IMR-90 (cell line): ENCODE measurements at regions not wholly inside any gene's neighbourhood (a gene's known extent, or its start where the extent isn't known, plus 50 kb on each side); places are given as distances from the start of the nearest gene placed in this dataset.

Experiments used
- ATAC-seq: fragments of 200-7000 bp; cut with Tn5 transposase; 2 replicates; pipeline ENCODE4 v1.9.1; 2020; ENCODE audit warnings: low read depth, mild to moderate bottlenecking, moderate library complexity
- BruUV-seq: library from RNA; stranded (reverse); fragments of 400-500 nt; replicated peaks from 2 replicates; lab custom pipeline; 2021; lab: Mats Ljungman, UMichigan
- CTCF ChIA-PET: fragments of 300-600 bp; formaldehyde crosslinking; extraction: SDS; loops from one replicate; lab custom pipeline; 2021; ENCODE audit warnings: antibody characterized with exemption; lab: Yijun Ruan, JAX
- POLR2A ChIA-PET: fragments of 300-600 bp; sonication (Branson Sonifier 250); formaldehyde crosslinking; loops from one replicate; lab custom pipeline; 2022; ENCODE audit warnings: antibody characterized with exemption; ENCODE audit not compliant: unreplicated experiment; lab: Charles Lee
- DNase-seq: peaks from one replicate; pipeline ENCODE4 v3.0.0; 2013
- H2AFZ ChIP-seq: replicated peaks from 2 replicates; pipeline ENCODE3; 2013; ENCODE audit warnings: low read length, mild to moderate bottlenecking; ENCODE audit not compliant: poor library complexity
- H2AK5ac ChIP-seq: 2 replicates; pipeline ENCODE4 v1.6.1; 2013; ENCODE audit warnings: low read depth, low read length, inconsistent platforms
- H2AK9ac ChIP-seq: replicated peaks from 2 replicates; pipeline ENCODE3; 2013; ENCODE audit warnings: mild to moderate bottlenecking, low read depth, low read length, moderate library complexity; ENCODE audit not compliant: poor library complexity
- H2BK120ac ChIP-seq: 2 replicates; pipeline ENCODE4 v1.6.1; 2013; ENCODE audit warnings: low read depth, low read length, inconsistent platforms
- H2BK15ac ChIP-seq: 3 replicates; pipeline ENCODE4 v1.6.1; 2013; ENCODE audit warnings: low read depth, low read length, inconsistent platforms
- H2BK20ac ChIP-seq: 2 replicates; pipeline ENCODE4 v1.6.1; 2013; ENCODE audit warnings: low read depth, mild to moderate bottlenecking, inconsistent platforms, low read length, moderate library complexity
- H2BK5ac ChIP-seq: 2 replicates; pipeline ENCODE4 v1.6.1; 2013; ENCODE audit warnings: mild to moderate bottlenecking, low read depth, low read length, inconsistent platforms; ENCODE audit not compliant: poor library complexity, severe bottlenecking
- H3K14ac ChIP-seq: replicated peaks from 2 replicates; pipeline ENCODE4 v1.6.1; 2013; ENCODE audit warnings: low read depth, low read length, inconsistent platforms
- H3K18ac ChIP-seq: 2 replicates; pipeline ENCODE4 v1.6.1; 2013; ENCODE audit warnings: low read depth, low read length, control low read depth
- H3K23ac ChIP-seq: 2 replicates; pipeline ENCODE4 v1.6.1; 2013; ENCODE audit warnings: low read depth, low read length, inconsistent platforms
- H3K27ac ChIP-seq: 2 replicates; pipeline ENCODE4 v1.5.1; 2013; ENCODE audit warnings: mild to moderate bottlenecking, control low read depth, low read length; ENCODE audit not compliant: insufficient read depth
- H3K27me3 ChIP-seq: 2 replicates; pipeline ENCODE4 v1.6.1; 2013; ENCODE audit warnings: low read length; ENCODE audit not compliant: control insufficient read depth, insufficient read depth
- H3K36me3 ChIP-seq: 2 replicates; pipeline ENCODE4 v1.6.1; 2013; ENCODE audit warnings: low read length, mixed read lengths; ENCODE audit not compliant: control insufficient read depth, insufficient read depth
- H3K4ac ChIP-seq: 2 replicates; pipeline ENCODE4 v1.6.1; 2013; ENCODE audit warnings: low read depth, low read length, inconsistent platforms
- H3K4me1 ChIP-seq: 2 replicates; pipeline ENCODE4 v1.6.1; 2013; ENCODE audit warnings: low read length, mixed read lengths; ENCODE audit not compliant: control insufficient read depth, insufficient read depth
- H3K4me2 ChIP-seq: 2 replicates; pipeline ENCODE4 v1.6.1; 2013; ENCODE audit warnings: low read depth, mild to moderate bottlenecking, control low read depth, low read length, moderate library complexity
- H3K4me3 ChIP-seq: 2 replicates; pipeline ENCODE4 v1.5.1; 2013; ENCODE audit warnings: low read depth, mild to moderate bottlenecking, control low read depth, low read length, moderate library complexity; ENCODE audit not compliant: insufficient read depth
- H3K56ac ChIP-seq: 2 replicates; pipeline ENCODE4 v1.6.1; 2013; ENCODE audit warnings: low read length, inconsistent platforms; ENCODE audit not compliant: insufficient read depth; ENCODE audit errors: extremely low read depth
- H3K79me1 ChIP-seq, 2 experiments: 2 replicates each; pipeline ENCODE4 v1.6.1; 2013; ENCODE audit warnings: low read length in 2 of 2, inconsistent platforms in 1 of 2, low read depth in 1 of 2
- H3K9ac ChIP-seq: 2 replicates; pipeline ENCODE4 v1.6.1; 2013; ENCODE audit warnings: low read depth, low read length, control low read depth
- H3K9me1 ChIP-seq: 2 replicates; pipeline ENCODE4 v1.6.1; 2013; ENCODE audit warnings: low read length, inconsistent platforms; ENCODE audit not compliant: insufficient read depth
- H3K9me3 ChIP-seq: 2 replicates; pipeline ENCODE4 v1.6.1; 2013; ENCODE audit warnings: low read length; ENCODE audit not compliant: control insufficient read depth, insufficient read depth
- H4K20me1 ChIP-seq: 2 replicates; pipeline ENCODE4 v1.6.1; 2013; ENCODE audit warnings: low read length, inconsistent platforms; ENCODE audit not compliant: insufficient read depth
- H4K5ac ChIP-seq: 2 replicates; pipeline ENCODE4 v1.6.1; 2013; ENCODE audit warnings: mild to moderate bottlenecking, low read depth, low read length, control low read depth
- H4K8ac ChIP-seq, 2 experiments: 2 replicates each; pipeline ENCODE4 v1.6.1; 2013; ENCODE audit warnings: low read depth in 2 of 2, low read length in 2 of 2, control low read depth in 1 of 2, inconsistent platforms in 1 of 2
- H4K91ac ChIP-seq: 2 replicates; pipeline ENCODE4 v1.6.1; 2013; ENCODE audit warnings: low read depth, low read length, inconsistent platforms; ENCODE audit not compliant: insufficient read depth
- BHLHE40 ChIP-seq: fragments of 150-350 bp; IDR thresholded peaks from 2 replicates; pipeline ENCODE4 v1.6.1; 2016; ENCODE audit warnings: mild to moderate bottlenecking, low read depth, low read length
- CEBPB ChIP-seq: IDR thresholded peaks from 2 replicates; pipeline ENCODE4 v1.6.1; 2012; ENCODE audit warnings: low read depth, low read length, improper control_type of control experiment
- CHD1 ChIP-seq: IDR thresholded peaks from 2 replicates; pipeline ENCODE4 v1.6.1; 2012; ENCODE audit warnings: low read depth, low read length, improper control_type of control experiment
- CTCF ChIP-seq: conservative IDR thresholded peaks from 2 replicates; pipeline ENCODE4 v1.5.1; 2012; ENCODE audit warnings: mild to moderate bottlenecking, low read depth, low read length, improper control_type of control experiment
- ELK1 ChIP-seq: fragments of 150-350 bp; IDR thresholded peaks from 2 replicates; pipeline ENCODE4 v1.6.1; 2016; ENCODE audit warnings: low read depth, mild to moderate bottlenecking, low read length, moderate library complexity, borderline replicate concordance
- MAFK ChIP-seq: IDR thresholded peaks from 2 replicates; pipeline ENCODE4 v1.6.1; 2012; ENCODE audit warnings: low read depth, low read length, improper control_type of control experiment
- MAZ ChIP-seq: IDR thresholded peaks from 2 replicates; pipeline ENCODE4 v1.6.1; 2012; ENCODE audit warnings: low read depth, mild to moderate bottlenecking, low read length, improper control_type of control experiment, moderate library complexity, borderline replicate concordance
- MXI1 ChIP-seq: IDR thresholded peaks from 2 replicates; pipeline ENCODE4 v1.6.1; 2012; ENCODE audit warnings: low read depth, mild to moderate bottlenecking, low read length, moderate library complexity, borderline replicate concordance
- NFE2L2 ChIP-seq: fragments of 150-350 bp; IDR thresholded peaks from 2 replicates; pipeline ENCODE4 v1.6.1; 2016; ENCODE audit warnings: low read depth, mild to moderate bottlenecking, low read length
- POLR2A ChIP-seq: IDR thresholded peaks from 2 replicates; pipeline ENCODE4 v1.6.1; 2012; ENCODE audit warnings: mild to moderate bottlenecking, low read depth, low read length
- RAD21 ChIP-seq: IDR thresholded peaks from 2 replicates; pipeline ENCODE4 v1.6.1; 2012; ENCODE audit warnings: low read length, improper control_type of control experiment
- RCOR1 ChIP-seq: IDR thresholded peaks from 2 replicates; pipeline ENCODE4 v1.6.1; 2012; ENCODE audit warnings: mild to moderate bottlenecking, low read length, improper control_type of control experiment; ENCODE audit not compliant: insufficient replicate concordance
- RFX5 ChIP-seq: IDR thresholded peaks from 2 replicates; pipeline ENCODE4 v1.8.0; 2012; ENCODE audit warnings: low read depth, mild to moderate bottlenecking, low read length, moderate library complexity
- SMC3 ChIP-seq: fragments of 150-350 bp; IDR thresholded peaks from 2 replicates; pipeline ENCODE4 v1.6.1; 2016; ENCODE audit warnings: low read depth, mild to moderate bottlenecking, antibody characterized with exemption, low read length, moderate library complexity
- USF2 ChIP-seq: fragments of 150-350 bp; IDR thresholded peaks from 2 replicates; pipeline ENCODE4 v1.6.1; 2017; ENCODE audit warnings: mild to moderate bottlenecking, antibody characterized with exemption, low read length, low read depth
- WGBS, 2 experiments: methylation state at CpG; one replicate each; pipeline versions ENCODE4 v1.1.5 to v1.1.7; 2013; ENCODE audit warnings: missing lambda C conversion rate in 2 of 2; ENCODE audit not compliant: insufficient read length in 1 of 2; ENCODE audit errors: extremely low coverage in 2 of 2; 5-methylcytosine and 5-hydroxymethylcytosine counted together
- dilution Hi-C: fragments of 300-500 bp; cut with HindIII; formaldehyde crosslinking; loops from one replicate; pipeline ENCODE4 v1.14.3; 2018; ENCODE audit warnings: low sequenced_read_pairs; ENCODE audit not compliant: unreplicated experiment
- in situ Hi-C: fragments of 300-500 bp; cut with MboI; formaldehyde crosslinking; loops from 3 replicates; pipeline ENCODE4 v1.14.3; 2019; ENCODE audit warnings: low sequenced_read_pairs, inconsistent platforms, mixed read lengths
- intact Hi-C: fragments of 100-400 bp; cut with micrococcal nuclease; formaldehyde crosslinking; loops from 2 replicates; pipeline ENCODE4 v1.10.0; 2022

- Histone ChIP-seq H4K5ac (no peak overlapping the region), H3K23ac (no peak overlapping the region), H2BK120ac (no peak overlapping the region), H2AFZ (no peak overlapping the region), H2BK15ac (no peak overlapping the region), H3K27me3 (no peaks in the 10 kb centered on the region; the same call in 1 of the 2 replicates), H2BK20ac (no peak overlapping the region), H3K18ac (no peak overlapping the region), H3K4ac (no peak overlapping the region), H2AK9ac (no peak overlapping the region), H3K4me1 (no peaks in the 10 kb centered on the region; the same call in 1 of the 2 replicates), H2AK5ac (no peak overlapping the region), H3K56ac (no peak overlapping the region), H2BK5ac (no peak overlapping the region), H4K8ac (no peak overlapping the region), H3K9ac (no peak overlapping the region), H3K4me3 (no peak overlapping the region), H3K79me1 (no peaks in the 10 kb centered on the region), H3K9me3 (no peaks in the 10 kb centered on the region), H3K4me2 (no peak overlapping the region), H4K91ac (no peak overlapping the region), H4K20me1 (no peaks in the 10 kb centered on the region), H3K36me3 (no peaks in the 10 kb centered on the region), H3K27ac (no peak overlapping the region), H3K14ac (no peak overlapping the region), H3K9me1 (no peaks in the 10 kb centered on the region)
- dilution Hi-C loops = no loop called here
- TF ChIP-seq POLR2A (no peak), CTCF (no peak), RCOR1 (no peak), MXI1 (no peak), RAD21 (no peak), RFX5 (no peak), BHLHE40 (no peak), SMC3 (no peak), NFE2L2 (no peak), MAFK (no peak), USF2 (no peak), CEBPB (no peak), CHD1 (no peak), ELK1 (no peak), MAZ (no peak)
- ChIA-PET POLR2A (no interaction called here), CTCF (no interaction called here)
- intact Hi-C loops = no loop called here
- no peak for DNase-seq
- BruUV-seq = no TSS peak
- WGBS, 2 experiments = 92% methylated on average over 2 of the region's 6 CpGs; no CpG with 5 or more reads in 1 of the 2 experiments
- in situ Hi-C loops = no loop called here
- ATAC-seq = no peak
Measured at GRCh38 chr1:88529581-88529980, 154.5 kb upstream of the PKN2 start.
